ELR (cell line): ENCODE measurements at regions not wholly inside any gene's neighbourhood (a gene's known extent, or its start where the extent isn't known, plus 50 kb on each side); places are given as distances from the start of the nearest gene placed in this dataset.
A peak's percentile ranks its signal among the peaks of the same experiment; 100 is the strongest.
"Not testable (repeated sequence)": the region's sequence is repeated elsewhere in the genome, so short reads cannot be mapped to it uniquely, and the experiment has no call there.

Experiments used
- DNase-seq: peaks from one replicate; pipeline ENCODE4 v3.0.0-alpha.2; 2015; ENCODE audit warnings: low read depth

- no peak for DNase-seq
Observed at GRCh38 chr13:65697843-65698242, 1532.3 kb downstream of the PCDH9 start.

- peak; percentile 7 for DNase-seq
Observed at GRCh38 chr13:65679240-65679639, 1550.9 kb downstream of the PCDH9 start.

GRCh38 chr13:65677906-65678305 lies 1552.2 kb downstream of the PCDH9 start:
- peak; percentile 3 for DNase-seq

- not testable (repeated sequence) for DNase-seq
Observed at GRCh38 chr13:65675383-65675782, 1554.8 kb downstream of the PCDH9 start.

- DNase-seq = no peak
Observed at GRCh38 chr13:65670014-65670625, 1560.0 kb downstream of the PCDH9 start.

- no peak for DNase-seq
Observed at GRCh38 chr13:65660731-65661130, 1569.4 kb downstream of the PCDH9 start.

- peak; percentile 55 for DNase-seq
Observed at GRCh38 chr13:65656740-65657329, 1573.3 kb downstream of the PCDH9 start.

- peak; percentile 9 for DNase-seq
Observed at GRCh38 chr13:65653613-65654012, 1576.5 kb downstream of the PCDH9 start.

GRCh38 chr13:65650321-65650720 lies 1579.8 kb downstream of the PCDH9 start:
- DNase-seq = no peak

- no peak for DNase-seq
Observed at GRCh38 chr13:65642996-65643395, 1587.1 kb downstream of the PCDH9 start.

- DNase-seq = no peak
Observed at GRCh38 chr13:65642301-65642700, 1587.8 kb downstream of the PCDH9 start.

- DNase-seq = peak; percentile 66
Observed at GRCh38 chr13:65638572-65639168, 1591.5 kb downstream of the PCDH9 start.

- DNase-seq = no peak
Observed at GRCh38 chr13:65633806-65634205, 1596.3 kb downstream of the PCDH9 start.

- DNase-seq = no peak
Observed at GRCh38 chr13:65631078-65631477, 1599.1 kb downstream of the PCDH9 start.

- DNase-seq = no peak
Observed at GRCh38 chr13:65629926-65630325, 1600.2 kb downstream of the PCDH9 start.

- no peak for DNase-seq
Observed at GRCh38 chr13:65623148-65623547, 1607.0 kb downstream of the PCDH9 start.

- no peak for DNase-seq
Observed at GRCh38 chr13:65615506-65615905, 1614.6 kb downstream of the PCDH9 start.

- DNase-seq = peak; percentile 8
Observed at GRCh38 chr13:65613004-65613403, 1617.1 kb downstream of the PCDH9 start.

- DNase-seq = no peak
Observed at GRCh38 chr13:65609350-65609749, 1620.8 kb downstream of the PCDH9 start.

GRCh38 chr13:65606622-65607021 lies 1623.5 kb downstream of the PCDH9 start:
- DNase-seq = peak; percentile 37

- no peak for DNase-seq
Observed at GRCh38 chr13:65605396-65605795, 1624.7 kb downstream of the PCDH9 start.

GRCh38 chr13:65603160-65603559 lies 1627.0 kb downstream of the PCDH9 start:
- DNase-seq = no peak

- no peak for DNase-seq
Observed at GRCh38 chr13:65601855-65602254, 1628.3 kb downstream of the PCDH9 start.

GRCh38 chr13:65600702-65601101 lies 1629.4 kb downstream of the PCDH9 start:
- peak; percentile 94 for DNase-seq
